Lower leg skin (tissue), 3 donors: ENCODE measurements at regions not wholly inside any gene's neighbourhood (a gene's known extent, or its start where the extent isn't known, plus 50 kb on each side); places are given as distances from the start of the nearest gene placed in this dataset.

Source experiments
- POLR2A ChIP-seq, 2 donors: fragments of 450-650 bp; IDR thresholded peaks; one replicate each; pipeline ENCODE4 v1.6.1; 2016 to 2017; ENCODE audit warnings: antibody characterized with exemption in 2 of 2, mild to moderate bottlenecking in 1 of 2, moderate library complexity in 1 of 2
- TF ChIP-seq, protein P1 (sequence below), 3 donors: fragments of 450-650 bp; IDR thresholded peaks; one replicate each; pipeline ENCODE4 v1.5.1; 2016; ENCODE audit warnings: antibody characterized with exemption in 3 of 3, mild to moderate bottlenecking in 3 of 3, moderate library complexity in 2 of 3

DNA sequence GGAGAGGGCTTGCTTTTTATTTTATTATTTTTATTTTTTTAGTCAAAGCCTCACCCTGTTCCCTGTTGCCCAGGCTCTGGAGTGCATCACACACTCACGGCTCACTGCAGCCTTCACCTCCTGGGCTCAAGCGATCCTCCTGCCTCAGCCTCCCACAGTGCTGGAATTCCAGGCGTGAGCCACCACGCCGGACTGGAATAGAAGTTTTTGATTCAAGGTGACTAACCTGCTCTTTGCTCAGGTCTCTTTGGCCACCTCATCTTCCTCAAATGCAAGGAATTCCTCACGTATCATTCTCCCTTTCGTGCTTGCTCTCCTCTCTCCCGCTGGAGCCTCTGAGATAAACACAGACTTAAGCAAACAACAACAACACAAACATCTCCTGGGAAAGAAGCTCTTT is 636.8 kb downstream of the ADCYAP1 start:
- TF ChIP-seq, protein P1, sequence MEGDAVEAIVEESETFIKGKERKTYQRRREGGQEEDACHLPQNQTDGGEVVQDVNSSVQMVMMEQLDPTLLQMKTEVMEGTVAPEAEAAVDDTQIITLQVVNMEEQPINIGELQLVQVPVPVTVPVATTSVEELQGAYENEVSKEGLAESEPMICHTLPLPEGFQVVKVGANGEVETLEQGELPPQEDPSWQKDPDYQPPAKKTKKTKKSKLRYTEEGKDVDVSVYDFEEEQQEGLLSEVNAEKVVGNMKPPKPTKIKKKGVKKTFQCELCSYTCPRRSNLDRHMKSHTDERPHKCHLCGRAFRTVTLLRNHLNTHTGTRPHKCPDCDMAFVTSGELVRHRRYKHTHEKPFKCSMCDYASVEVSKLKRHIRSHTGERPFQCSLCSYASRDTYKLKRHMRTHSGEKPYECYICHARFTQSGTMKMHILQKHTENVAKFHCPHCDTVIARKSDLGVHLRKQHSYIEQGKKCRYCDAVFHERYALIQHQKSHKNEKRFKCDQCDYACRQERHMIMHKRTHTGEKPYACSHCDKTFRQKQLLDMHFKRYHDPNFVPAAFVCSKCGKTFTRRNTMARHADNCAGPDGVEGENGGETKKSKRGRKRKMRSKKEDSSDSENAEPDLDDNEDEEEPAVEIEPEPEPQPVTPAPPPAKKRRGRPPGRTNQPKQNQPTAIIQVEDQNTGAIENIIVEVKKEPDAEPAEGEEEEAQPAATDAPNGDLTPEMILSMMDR (IDR thresholded peaks at IDR 0.05), result no peak
- TF ChIP-seq POLR2A (IDR thresholded peaks at IDR 0.05), result no peak
